ENCODE measurements at regions not wholly inside any gene's neighbourhood (a gene's known extent, or its start where the extent isn't known, plus 50 kb on each side); places are given as distances from the start of the nearest gene placed in this dataset.

- DNase-seq (ENCODE audit: low read depth, low spot score) (no peak), ATAC-seq (no peak)
- POLR2A ChIA-PET: no interaction called here
- no peaks in the 10 kb centered on the region for H3K9me3 ChIP-seq (ENCODE audit: control insufficient read depth, insufficient read depth, low read depth, low read length)
- H3K27ac ChIP-seq (ENCODE audit: low read length): no peak overlapping the region
- CTCF ChIA-PET: no interaction called here
- in situ Hi-C loops (cut with HindIII; ENCODE audit: low pct_unique_long_range_greater_than_20kb, low sequenced_read_pairs): no loop called here
- intact Hi-C loops (cut with micrococcal nuclease; ENCODE audit: unreplicated experiment): no loop called here
- H3K4me1 ChIP-seq (ENCODE audit: control insufficient read depth, insufficient read depth, low read length): no peaks in the 10 kb centered on the region
- no peak for TF ChIP-seq REST (IDR thresholded peaks at IDR 0.05; ENCODE audit: insufficient read depth in 1 of 2, low read depth in 2 of 2, low read length in 1 of 2)
- TF ChIP-seq POLR2AphosphoS5 (IDR thresholded peaks at IDR 0.05; ENCODE audit: low read depth, low read length): no peak
- no peak for TF ChIP-seq SIN3A (IDR thresholded peaks at IDR 0.05; ENCODE audit: borderline replicate concordance, insufficient read depth, low read depth, low read length)
- no peak for TF ChIP-seq CTCF (IDR thresholded peaks at IDR 0.05)
- no peak for TF ChIP-seq TCF7L2 (IDR thresholded peaks at IDR 0.05; ENCODE audit: low read depth, low read length)
- H3K27me3 ChIP-seq (ENCODE audit: control insufficient read depth, insufficient read depth, low read length): no peaks in the 10 kb centered on the region
- no peak overlapping the region for H3K4me3 ChIP-seq (ENCODE audit: low read depth in 2 of 2, low read length in 2 of 2)
- no peaks in the 10 kb centered on the region for H3K36me3 ChIP-seq (ENCODE audit: control insufficient read depth, insufficient read depth, low read length)
- BruUV-seq (replicated peaks): no TSS peak
These were observed 173.1 kb upstream of the SLIT2 start for GRCh38 chr4:20078644-20079043.

GRCh38 chr4:20075248-20075871 is 176.3 kb upstream of the SLIT2 start:
- no peak for TF ChIP-seq REST (IDR thresholded peaks at IDR 0.05; ENCODE audit: insufficient read depth in 1 of 2, low read depth in 2 of 2, low read length in 1 of 2)
- no peak for TF ChIP-seq POLR2AphosphoS5 (IDR thresholded peaks at IDR 0.05; ENCODE audit: low read depth, low read length)
- TF ChIP-seq CTCF (IDR thresholded peaks at IDR 0.05): no peak
- TF ChIP-seq SIN3A (IDR thresholded peaks at IDR 0.05; ENCODE audit: borderline replicate concordance, insufficient read depth, low read depth, low read length): no peak
- TF ChIP-seq TCF7L2 (IDR thresholded peaks at IDR 0.05; ENCODE audit: low read depth, low read length): no peak
- no peaks in the 10 kb centered on the region for H3K36me3 ChIP-seq (ENCODE audit: control insufficient read depth, insufficient read depth, low read length)
- POLR2A ChIA-PET: no interaction called here
- no peak for DNase-seq (ENCODE audit: low read depth, low spot score)
- CTCF ChIA-PET: no interaction called here
- no peaks in the 10 kb centered on the region for H3K4me1 ChIP-seq (ENCODE audit: control insufficient read depth, insufficient read depth, low read length)
- intact Hi-C loops (cut with micrococcal nuclease; ENCODE audit: unreplicated experiment): no loop called here
- in situ Hi-C loops (cut with HindIII; ENCODE audit: low pct_unique_long_range_greater_than_20kb, low sequenced_read_pairs): no loop called here
- H3K27me3 ChIP-seq (ENCODE audit: control insufficient read depth, insufficient read depth, low read length): no peaks in the 10 kb centered on the region
- H3K4me3 ChIP-seq (ENCODE audit: low read depth in 2 of 2, low read length in 2 of 2): no peak overlapping the region
- no TSS peak for BruUV-seq (replicated peaks)
- ATAC-seq: no peak
- no peak overlapping the region for H3K27ac ChIP-seq (ENCODE audit: low read length)
- H3K9me3 ChIP-seq (ENCODE audit: control insufficient read depth, insufficient read depth, low read depth, low read length): no peaks in the 10 kb centered on the region

Measured in Panc1 (cell line).